HG02678 (cell line): ENCODE measurements at regions not wholly inside any gene's neighbourhood (a gene's known extent, or its start where the extent isn't known, plus 50 kb on each side); places are given as distances from the start of the nearest gene placed in this dataset.

ENCODE experiments used
- ATAC-seq: cut with Tn5 transposase; IDR thresholded peaks from one replicate; pipeline ENCODE4 v1.9.1; 2021; ENCODE audit warnings: mild to moderate bottlenecking, moderate library complexity; ENCODE audit not compliant: unreplicated experiment

- ATAC-seq: no peak
Measured at GRCh38 chr13:63351533-63351932, 1935.9 kb upstream of the PCDH20 start.

GRCh38 chr13:63351081-63351480, 1935.4 kb upstream of the PCDH20 start:
- no peak for ATAC-seq

GRCh38 chr13:63345835-63346234, 1930.2 kb upstream of the PCDH20 start:
- ATAC-seq: no peak

- no peak for ATAC-seq
Measured at GRCh38 chr13:63344711-63345110, 1929.1 kb upstream of the PCDH20 start.

- no peak for ATAC-seq
Measured at GRCh38 chr13:63337921-63338320, 1922.3 kb upstream of the PCDH20 start.

- ATAC-seq: no peak
Measured at GRCh38 chr13:63337041-63337440, 1921.4 kb upstream of the PCDH20 start.

GRCh38 chr13:63336549-63336948, 1920.9 kb upstream of the PCDH20 start:
- ATAC-seq: no peak

GRCh38 chr13:63327584-63327983, 1911.9 kb upstream of the PCDH20 start:
- no peak for ATAC-seq

- ATAC-seq: no peak
Measured at GRCh38 chr13:63323441-63323840, 1907.8 kb upstream of the PCDH20 start.

GRCh38 chr13:63311587-63311986, 1895.9 kb upstream of the PCDH20 start:
- no peak for ATAC-seq

- ATAC-seq: no peak
Measured at GRCh38 chr13:63308549-63309165, 1893.0 kb upstream of the PCDH20 start.

- ATAC-seq: no peak
Measured at GRCh38 chr13:63307228-63307627, 1891.6 kb upstream of the PCDH20 start.

GRCh38 chr13:63305641-63306133, 1890.0 kb upstream of the PCDH20 start:
- ATAC-seq: no peak

GRCh38 chr13:63304497-63304896, 1888.8 kb upstream of the PCDH20 start:
- ATAC-seq: no peak

- ATAC-seq: no peak
Measured at GRCh38 chr13:63299866-63300394, 1884.3 kb upstream of the PCDH20 start.

- ATAC-seq: no peak
Measured at GRCh38 chr13:63297163-63297562, 1881.5 kb upstream of the PCDH20 start.

GRCh38 chr13:63291701-63292100, 1876.1 kb upstream of the PCDH20 start:
- no peak for ATAC-seq

- ATAC-seq: no peak
Measured at GRCh38 chr13:63288576-63288975, 1872.9 kb upstream of the PCDH20 start.

GRCh38 chr13:63287926-63288325, 1872.3 kb upstream of the PCDH20 start:
- ATAC-seq: no peak

- ATAC-seq: no peak
Measured at GRCh38 chr13:63285426-63285825, 1869.8 kb upstream of the PCDH20 start.

- ATAC-seq: no peak
Measured at GRCh38 chr13:63279136-63279535, 1863.5 kb upstream of the PCDH20 start.

- no peak for ATAC-seq
Measured at GRCh38 chr13:63274772-63275171, 1859.1 kb upstream of the PCDH20 start.
